ENCODE measurements at regions not wholly inside any gene's neighbourhood (a gene's known extent, or its start where the extent isn't known, plus 50 kb on each side); places are given as distances from the start of the nearest gene placed in this dataset.

- TF ChIP-seq ZBTB33 (IDR thresholded peaks at IDR 0.05) (no peak), EGR1 (IDR thresholded peaks at IDR 0.05; ENCODE audit: low read depth in 2 of 2) (no peak), HNF4G (IDR thresholded peaks at IDR 0.05) (no peak), MAX (IDR thresholded peaks at IDR 0.05) (no peak), HNF4A (conservative IDR thresholded peaks at IDR 0.05) (no peak)
Measured at GRCh38 chr1:189192741-189193520, 1284.7 kb downstream of the BRINP3 start (continued).

- TF ChIP-seq ZBTB33 (IDR thresholded peaks at IDR 0.05) (no peak), FOXA2 (IDR thresholded peaks at IDR 0.05) (no peak), CTCF (IDR thresholded peaks at IDR 0.05; ENCODE audit: low read depth, low read length, missing input control) (no peak), RXRA (IDR thresholded peaks at IDR 0.05) (no peak), EGR1 (IDR thresholded peaks at IDR 0.05; ENCODE audit: low read depth in 2 of 2) (no peak), JUND (IDR thresholded peaks at IDR 0.05) (no peak), HNF4A (conservative IDR thresholded peaks at IDR 0.05) (no peak), HNF4G (IDR thresholded peaks at IDR 0.05) (no peak), NR2F2 (IDR thresholded peaks at IDR 0.05) (no peak), RAD21 (IDR thresholded peaks at IDR 0.05) (no peak), SP1 (IDR thresholded peaks at IDR 0.05) (no peak), ATF3 (IDR thresholded peaks at IDR 0.05) (no peak), REST (IDR thresholded peaks at IDR 0.05) (no peak), GABPA (IDR thresholded peaks at IDR 0.05 in 1 of 2, conservative IDR thresholded peaks at IDR 0.05 in 1 of 2) (no peak), YY1 (IDR thresholded peaks at IDR 0.05) (no peak)
- Histone ChIP-seq H3K4me1 (ENCODE audit: control insufficient read depth in 4 of 4, insufficient read depth in 4 of 4, low read length in 3 of 4) (no peaks in the 10 kb centered on the region), H3K9me3 (ENCODE audit: control insufficient read depth in 4 of 4, low read length in 3 of 4) (no peaks in the 10 kb centered on the region), H3K9ac (ENCODE audit: low read depth in 1 of 2, low read length in 2 of 2) (no peak overlapping the region), H3K27ac (ENCODE audit: low read depth in 1 of 2, low read length in 2 of 2) (no peak overlapping the region), H3K36me3 (ENCODE audit: control insufficient read depth in 4 of 4, insufficient read depth in 3 of 4, low read depth in 1 of 4, low read length in 3 of 4) (no peaks in the 10 kb centered on the region), H3K27me3 (ENCODE audit: control insufficient read depth in 4 of 4, insufficient read depth in 4 of 4, low read length in 3 of 4) (no peaks in the 10 kb centered on the region), H3K4me3 (ENCODE audit: low read depth in 1 of 3, low read length in 3 of 3) (no peak overlapping the region)
- 52% methylated on average over 2 of the region's 2 CpGs for whole genome bisulfite sequencing
- no peak for DNase-seq (ENCODE audit: low spot score)
Measured at GRCh38 chr1:189205863-189206262, 1271.8 kb downstream of the BRINP3 start.

Data from liver (tissue), 8 donors.